ENCODE measurements at regions not wholly inside any gene's neighbourhood (a gene's known extent, or its start where the extent isn't known, plus 50 kb on each side); places are given as distances from the start of the nearest gene placed in this dataset.

GRCh38 chr6:120826253-120826652, 508.0 kb downstream of the TBC1D32 start:
- in situ Hi-C loops (cut with HindIII; ENCODE audit: low sequenced_read_pairs), result no loop called here
- peak; percentile 71 for TF ChIP-seq CTCF (IDR thresholded peaks at IDR 0.05; ENCODE audit: low read depth, low read length)
- H3K4me3 ChIP-seq (ENCODE audit: low read depth, low read length), result no peak overlapping the region
- peak; percentile 17 for DNase-seq (ENCODE audit: low read depth, low spot score)

- no peak for DNase-seq (ENCODE audit: low read depth, low spot score)
- in situ Hi-C loops (cut with HindIII; ENCODE audit: low sequenced_read_pairs), result no loop called here
- TF ChIP-seq CTCF (IDR thresholded peaks at IDR 0.05; ENCODE audit: low read depth, low read length), result no peak
- no peak overlapping the region for H3K4me3 ChIP-seq (ENCODE audit: low read depth, low read length)
Measured at GRCh38 chr6:120816794-120817193, 517.5 kb downstream of the TBC1D32 start.

GRCh38 chr6:120805276-120805675, 529.0 kb downstream of the TBC1D32 start:
- peak; percentile 52 for DNase-seq (ENCODE audit: low read depth, low spot score)
- H3K4me3 ChIP-seq (ENCODE audit: low read depth, low read length), result no peak overlapping the region
- no peak for TF ChIP-seq CTCF (IDR thresholded peaks at IDR 0.05; ENCODE audit: low read depth, low read length)
- in situ Hi-C loops (cut with HindIII; ENCODE audit: low sequenced_read_pairs), result no loop called here

GRCh38 chr6:120804612-120805011, 529.7 kb downstream of the TBC1D32 start:
- no peak for TF ChIP-seq CTCF (IDR thresholded peaks at IDR 0.05; ENCODE audit: low read depth, low read length)
- no peak for DNase-seq (ENCODE audit: low read depth, low spot score)
- H3K4me3 ChIP-seq (ENCODE audit: low read depth, low read length), result no peak overlapping the region
- in situ Hi-C loops (cut with HindIII; ENCODE audit: low sequenced_read_pairs), result no loop called here

- in situ Hi-C loops (cut with HindIII; ENCODE audit: low sequenced_read_pairs), result no loop called here
- TF ChIP-seq CTCF (IDR thresholded peaks at IDR 0.05; ENCODE audit: low read depth, low read length), result no peak
- DNase-seq (ENCODE audit: low read depth, low spot score), result no peak
- H3K4me3 ChIP-seq (ENCODE audit: low read depth, low read length), result no peak overlapping the region
Measured at GRCh38 chr6:120786682-120787081, 547.6 kb downstream of the TBC1D32 start.

- DNase-seq (ENCODE audit: low read depth, low spot score), result no peak
- in situ Hi-C loops (cut with HindIII; ENCODE audit: low sequenced_read_pairs), result no loop called here
- TF ChIP-seq CTCF (IDR thresholded peaks at IDR 0.05; ENCODE audit: low read depth, low read length), result no peak
- no peak overlapping the region for H3K4me3 ChIP-seq (ENCODE audit: low read depth, low read length)
Measured at GRCh38 chr6:120786256-120786655, 548.0 kb downstream of the TBC1D32 start.

Data from astrocyte of the spinal cord (primary cell).